ENCODE measurements at regions not wholly inside any gene's neighbourhood (a gene's known extent, or its start where the extent isn't known, plus 50 kb on each side); places are given as distances from the start of the nearest gene placed in this dataset.

DNA sequence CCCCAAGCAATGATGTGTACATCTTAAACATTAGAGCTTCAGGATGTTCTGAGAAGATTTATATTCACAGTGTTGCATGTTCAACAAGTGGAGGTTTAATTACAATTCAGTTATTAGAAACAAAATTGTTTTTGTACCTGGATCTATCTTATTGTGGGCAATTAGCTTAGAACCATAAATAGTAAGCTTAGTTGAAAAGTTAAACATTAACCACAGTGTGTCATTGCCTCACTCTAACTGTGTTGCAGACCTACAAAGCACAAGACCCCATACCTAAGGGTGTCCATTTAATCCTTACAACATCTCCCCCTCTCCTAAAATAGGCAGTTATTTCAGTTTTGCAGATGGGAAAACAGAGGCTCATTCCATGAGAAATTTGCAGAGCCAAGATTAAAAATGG lies 632.0 kb upstream of the SOX9 start:
- TF ChIP-seq CTCF (IDR thresholded peaks at IDR 0.05) (no peak), POLR2A (IDR thresholded peaks at IDR 0.05) (no peak)
